Ovary (tissue), 3 donors: ENCODE measurements at regions not wholly inside any gene's neighbourhood (a gene's known extent, or its start where the extent isn't known, plus 50 kb on each side); places are given as distances from the start of the nearest gene placed in this dataset.

ENCODE experiments used
- CTCF ChIP-seq, 3 donors: fragments of 450-650 bp in 2 of 3; fragments of 200-600 bp in 1 of 3; IDR thresholded peaks; one replicate each; pipeline versions ENCODE4 v1.5.1 to v1.8.0; 2016 to 2022; ENCODE audit warnings: antibody characterized with exemption in 3 of 3, mild to moderate bottlenecking in 1 of 3
- EP300 ChIP-seq: sonication (generic); formaldehyde crosslinking; IDR thresholded peaks from one replicate; pipeline ENCODE4 v1.6.1; 2017; ENCODE audit warnings: antibody characterized with exemption
- POLR2A ChIP-seq: fragments of 450-650 bp; IDR thresholded peaks from one replicate; pipeline ENCODE4 v1.6.1; 2017; ENCODE audit warnings: antibody characterized with exemption, mild to moderate bottlenecking, moderate library complexity
- donor health status: DM: no; HTN: no; CAD: no.

GRCh38 chr7:119660080-119660479 lies 612.9 kb upstream of the KCND2 start:
- no peak for TF ChIP-seq POLR2A
- no peak for TF ChIP-seq CTCF (IDR thresholded peaks at IDR 0.05)
- TF ChIP-seq EP300 = no peak
